T-helper 22 cell (primary cell): ENCODE measurements at regions not wholly inside any gene's neighbourhood (a gene's known extent, or its start where the extent isn't known, plus 50 kb on each side); places are given as distances from the start of the nearest gene placed in this dataset.

Source experiments
- DNase-seq: peaks from one replicate; pipeline ENCODE4 v3.0.0-alpha.2; 2020; ENCODE audit warnings: low read depth

DNA sequence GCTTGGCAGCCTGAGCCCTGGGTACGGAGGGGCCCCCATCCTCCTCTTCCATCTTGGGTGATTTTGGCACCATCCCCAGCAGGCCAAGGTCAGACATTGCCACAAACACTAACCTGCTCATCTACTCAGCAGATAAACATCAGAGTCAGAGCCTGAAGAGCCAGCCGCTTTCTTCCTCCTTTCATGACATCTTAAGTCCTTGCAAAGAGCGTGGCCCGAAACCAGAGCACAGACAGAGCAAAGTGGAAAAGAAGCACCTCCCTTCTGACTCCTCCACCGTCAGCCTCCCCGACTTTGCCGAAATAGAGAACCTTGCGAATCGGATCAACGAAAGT lies 60.4 kb upstream of the RPH3AL start:
- DNase-seq, result no peak

DNA sequence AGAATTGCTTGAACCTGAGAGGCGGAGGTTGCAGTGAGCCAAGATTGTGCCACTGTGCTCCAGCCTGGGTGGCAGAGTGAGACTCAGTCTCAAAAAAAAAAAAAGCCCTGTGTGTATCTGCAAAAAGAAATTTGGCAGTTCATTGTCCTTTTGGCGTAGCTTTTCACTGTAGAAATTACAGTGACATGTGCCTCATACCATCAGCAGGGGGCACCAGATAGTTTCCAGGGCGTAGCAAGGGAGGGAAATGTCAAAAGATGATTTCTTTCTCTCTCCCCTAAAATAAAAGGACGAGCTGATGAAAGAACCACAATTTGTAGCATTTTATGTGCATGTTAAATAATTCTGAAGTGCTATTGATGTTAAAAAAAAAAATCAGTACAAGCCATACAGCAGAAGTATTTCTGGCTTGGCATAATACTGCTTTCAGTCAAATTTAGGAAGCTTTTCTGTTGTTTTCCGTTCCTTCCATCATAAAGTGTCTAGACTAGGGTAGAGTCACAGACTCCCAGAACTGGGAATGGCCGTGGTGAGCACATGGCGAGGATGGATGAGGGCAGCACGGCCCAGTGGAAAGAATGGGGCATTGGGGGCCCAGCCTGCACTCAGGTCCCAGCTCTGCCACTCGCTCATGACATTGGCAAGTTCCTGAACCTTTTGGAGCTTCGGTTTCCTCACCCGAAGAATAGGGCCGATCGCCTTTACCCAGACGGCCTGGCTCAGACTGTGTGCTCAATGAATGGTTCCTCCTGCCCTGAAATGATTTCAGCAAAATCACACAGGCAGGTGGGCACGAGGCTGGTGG lies 59.8 kb upstream of the RPH3AL start:
- peak; percentile 41 for DNase-seq

DNA sequence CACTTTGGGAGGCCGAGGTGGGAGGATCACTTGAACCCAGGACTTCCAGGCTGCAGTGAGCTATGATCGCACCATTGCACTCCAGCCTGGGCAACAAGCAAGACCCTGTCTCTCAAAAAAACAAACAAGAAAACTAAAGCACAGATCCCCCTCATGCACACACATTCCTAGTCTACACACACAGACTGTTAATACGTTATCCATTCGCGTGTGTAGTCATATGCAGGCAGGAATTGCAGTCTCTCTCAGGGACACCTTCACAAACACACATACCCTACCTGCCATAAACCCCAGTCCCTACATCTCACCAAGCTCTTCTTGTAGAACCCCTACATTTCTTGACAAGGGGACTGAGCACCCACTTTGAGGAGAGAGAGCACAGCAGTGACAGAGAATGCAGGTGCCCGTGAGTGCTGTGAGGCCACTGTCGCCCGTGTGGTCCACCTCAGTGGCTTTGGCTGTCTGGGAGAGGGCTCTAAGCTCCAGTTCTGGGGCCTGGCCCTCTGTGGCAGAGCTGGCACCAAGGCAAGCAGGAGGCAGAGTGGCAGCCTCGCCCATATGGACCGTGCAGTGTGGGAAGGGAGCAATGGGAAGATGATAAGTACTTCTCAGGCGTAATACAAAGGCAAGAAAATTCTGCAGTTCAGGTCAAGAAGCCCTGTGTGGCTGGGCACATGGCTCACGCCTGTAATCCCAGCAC lies 59.0 kb upstream of the RPH3AL start:
- no peak for DNase-seq

DNA sequence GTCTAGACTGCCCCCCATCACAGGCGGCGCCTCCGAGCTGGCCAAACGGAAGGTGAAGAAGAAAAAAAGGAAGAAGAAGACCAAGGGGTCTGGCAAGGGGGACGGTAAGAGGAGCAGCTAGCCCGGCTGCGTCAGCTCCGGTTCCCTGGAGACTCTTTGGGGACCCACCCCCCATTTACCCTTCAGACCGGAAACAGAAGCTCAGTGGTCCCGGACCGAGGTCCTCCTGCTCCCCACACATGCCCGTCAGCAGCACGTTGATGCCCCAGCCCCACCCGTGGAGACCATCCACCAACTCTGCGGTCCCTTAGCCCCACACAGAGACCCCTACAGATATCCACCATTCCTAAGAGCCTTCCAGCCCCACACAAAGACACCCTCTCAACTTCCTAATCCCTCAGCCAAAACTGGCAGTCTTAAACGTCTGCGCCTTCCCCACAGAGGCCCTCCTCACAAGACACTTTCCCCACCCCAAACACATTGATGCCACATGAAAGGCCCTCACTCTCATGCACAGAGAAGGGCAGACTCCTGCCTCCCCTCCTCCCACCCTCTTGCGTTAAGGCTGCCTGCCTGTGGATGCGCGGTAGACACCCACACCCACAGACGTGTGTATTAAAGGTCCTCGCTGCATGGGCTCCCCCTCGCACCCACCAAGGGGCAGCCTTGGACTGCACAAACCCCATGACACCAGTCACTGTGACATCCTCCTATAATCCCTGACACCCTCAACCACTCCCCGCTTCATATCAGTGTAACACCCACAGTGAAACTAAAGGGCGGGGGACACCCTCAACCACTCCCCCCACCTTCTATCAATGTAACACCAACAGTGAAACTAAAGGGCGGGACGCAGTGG lies 58.2 kb upstream of the RPH3AL start:
- peak; percentile 57 for DNase-seq

DNA sequence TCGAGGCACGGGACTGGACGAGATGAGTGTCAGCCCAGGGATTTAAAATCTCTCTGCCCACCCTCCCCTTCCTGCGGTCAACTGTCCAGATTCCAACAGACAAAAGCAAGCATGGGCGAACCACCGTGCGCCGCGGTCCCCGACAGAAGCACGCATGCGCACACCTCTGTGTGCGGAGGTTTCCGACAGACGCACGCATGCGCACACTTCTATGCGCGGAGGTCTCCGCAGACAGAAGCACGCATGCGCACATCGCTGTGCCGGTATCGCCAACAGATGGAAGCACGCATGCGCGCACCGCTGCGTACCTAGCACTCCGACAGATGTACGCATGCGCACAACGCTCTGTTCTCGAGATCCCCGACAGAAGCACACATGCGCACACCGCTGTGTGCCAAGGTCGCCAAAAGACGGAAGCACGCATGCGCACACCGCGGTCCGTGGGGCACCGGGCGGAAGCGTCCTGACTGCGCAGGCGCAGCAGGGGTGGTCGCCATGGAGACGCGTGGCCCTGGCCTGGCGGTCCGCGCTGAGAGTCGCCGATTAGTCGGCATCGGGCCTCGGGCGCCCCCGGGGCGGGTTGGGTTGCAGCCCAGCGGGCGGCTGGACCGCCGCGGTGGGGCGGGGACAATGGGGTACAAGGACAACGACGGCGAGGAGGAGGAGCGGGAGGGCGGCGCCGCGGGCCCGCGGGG lies 57.4 kb upstream of the RPH3AL start:
- DNase-seq, result peak; percentile 99

DNA sequence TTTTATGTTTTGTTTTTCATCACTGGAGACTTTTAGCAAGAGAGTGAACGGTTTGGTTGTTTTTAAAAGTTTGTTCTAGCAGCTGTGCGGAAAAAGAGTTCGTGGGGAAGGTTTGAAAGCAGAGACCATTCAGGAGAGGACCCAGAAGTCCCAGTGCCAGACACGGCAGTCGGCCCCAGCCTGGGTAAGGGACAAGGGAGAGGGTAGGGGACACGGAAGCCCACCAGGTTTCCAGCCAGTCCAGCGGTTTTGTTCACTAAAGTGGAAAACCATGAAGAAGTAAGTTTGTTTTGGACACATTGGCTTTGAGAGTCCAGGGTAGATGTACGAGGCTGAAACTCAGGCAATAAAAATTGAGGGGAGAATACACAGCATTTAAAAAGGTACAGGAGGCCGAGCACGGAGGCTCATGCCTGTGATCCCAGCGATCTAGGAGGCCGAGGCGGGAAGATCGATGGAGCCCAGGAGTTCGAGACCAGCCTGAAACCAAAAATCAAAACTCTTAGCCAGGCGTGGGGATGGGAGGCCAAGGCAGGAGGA lies 56.8 kb upstream of the RPH3AL start:
- DNase-seq, result no peak

DNA sequence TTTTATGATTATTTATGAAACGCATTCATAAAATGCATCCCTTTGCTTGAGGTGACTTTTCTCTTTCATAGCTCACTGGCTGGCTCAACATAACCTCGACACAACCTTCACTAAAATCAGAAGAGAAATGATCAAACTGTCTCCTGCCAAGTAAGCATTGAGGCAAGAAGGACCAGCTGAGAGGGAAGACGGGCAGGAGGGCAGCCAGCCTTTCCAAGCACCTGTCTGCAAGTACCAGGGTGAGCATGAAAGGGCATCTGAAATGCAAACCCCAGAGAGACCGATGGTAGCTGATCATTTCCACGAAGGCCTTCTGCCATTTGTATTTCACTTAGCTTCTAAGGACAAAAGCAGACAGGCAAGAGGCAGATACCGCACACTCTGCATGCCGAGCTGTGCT lies 52.1 kb upstream of the RPH3AL start:
- no peak for DNase-seq
